ENCODE measurements at regions not wholly inside any gene's neighbourhood (a gene's known extent, or its start where the extent isn't known, plus 50 kb on each side); places are given as distances from the start of the nearest gene placed in this dataset.

GRCh38 chr5:89407054-89407453 is 524.1 kb upstream of the MEF2C start:
- POLR2A ChIA-PET = no interaction called here
- Histone ChIP-seq H3K79me2 (ENCODE audit: control insufficient read depth, insufficient read depth, low read length) (no peaks in the 10 kb centered on the region), H3K9me1 (replicated peaks; ENCODE audit: control insufficient read depth, extremely low read depth, insufficient read depth, low read length) (no peaks in the 10 kb centered on the region), H3K9me3 (replicated peaks; ENCODE audit: control insufficient read depth, insufficient read depth, low read length) (no peaks in the 10 kb centered on the region), H3K36me3 (ENCODE audit: control insufficient read depth in 2 of 2, extremely low read depth in 1 of 2, insufficient read depth in 2 of 2, low read length in 2 of 2) (no peaks in the 10 kb centered on the region), H3K4me1 (ENCODE audit: control insufficient read depth, extremely low read depth, insufficient read depth, low read length) (no peaks in the 10 kb centered on the region), H3K27me3 (ENCODE audit: control insufficient read depth in 2 of 2, insufficient read depth in 2 of 2, low read length in 2 of 2) (no peaks in the 10 kb centered on the region), H3K4me2 (ENCODE audit: insufficient read depth, low read length) (no peak overlapping the region), H3K9ac (replicated peaks; ENCODE audit: extremely low read depth, insufficient read depth, low read length) (no peak overlapping the region), H2AFZ (ENCODE audit: low read depth, low read length) (no peak overlapping the region), H4K20me1 (replicated peaks; ENCODE audit: control insufficient read depth, extremely low read depth, insufficient read depth, low read length) (no peaks in the 10 kb centered on the region), H3K27ac (ENCODE audit: insufficient read depth, low read depth, low read length) (no peak overlapping the region), H3K4me3 (replicated peaks in 1 of 3; ENCODE audit: insufficient read depth in 1 of 3, low read depth in 1 of 3, low read length in 3 of 3) (no peak overlapping the region)
- intact Hi-C loops (cut with micrococcal nuclease) (no loop called here), dilution Hi-C loops (cut with MboI; ENCODE audit: extremely low pct_ligation_motif_present, low sequenced_read_pairs) (no loop called here)
- TF ChIP-seq, protein P1, sequence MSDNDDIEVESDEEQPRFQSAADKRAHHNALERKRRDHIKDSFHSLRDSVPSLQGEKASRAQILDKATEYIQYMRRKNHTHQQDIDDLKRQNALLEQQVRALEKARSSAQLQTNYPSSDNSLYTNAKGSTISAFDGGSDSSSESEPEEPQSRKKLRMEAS (IDR thresholded peaks at IDR 0.05; ENCODE audit: insufficient read depth, insufficient read length) = no peak
- TF ChIP-seq GATA2 (IDR thresholded peaks at IDR 0.05; ENCODE audit: insufficient read depth, insufficient read length, low read depth, low read length) (no peak), POLR2A (IDR thresholded peaks at IDR 0.05; ENCODE audit: low read depth, low read length) (no peak), MYC (IDR thresholded peaks at IDR 0.05; ENCODE audit: low read depth, low read length) (no peak), JUN (IDR thresholded peaks at IDR 0.05; ENCODE audit: borderline replicate concordance, insufficient read depth, insufficient read length, low read depth) (no peak), FOS (IDR thresholded peaks at IDR 0.05; ENCODE audit: borderline replicate concordance, insufficient read depth, low read length) (no peak), POLR2AphosphoS5 (IDR thresholded peaks at IDR 0.05; ENCODE audit: insufficient read depth, low read depth, low read length) (no peak), EZH2 (IDR thresholded peaks at IDR 0.05; ENCODE audit: borderline replicate concordance, low read depth, low read length, severe bottlenecking) (no peak)
- TF ChIP-seq, protein P2, sequence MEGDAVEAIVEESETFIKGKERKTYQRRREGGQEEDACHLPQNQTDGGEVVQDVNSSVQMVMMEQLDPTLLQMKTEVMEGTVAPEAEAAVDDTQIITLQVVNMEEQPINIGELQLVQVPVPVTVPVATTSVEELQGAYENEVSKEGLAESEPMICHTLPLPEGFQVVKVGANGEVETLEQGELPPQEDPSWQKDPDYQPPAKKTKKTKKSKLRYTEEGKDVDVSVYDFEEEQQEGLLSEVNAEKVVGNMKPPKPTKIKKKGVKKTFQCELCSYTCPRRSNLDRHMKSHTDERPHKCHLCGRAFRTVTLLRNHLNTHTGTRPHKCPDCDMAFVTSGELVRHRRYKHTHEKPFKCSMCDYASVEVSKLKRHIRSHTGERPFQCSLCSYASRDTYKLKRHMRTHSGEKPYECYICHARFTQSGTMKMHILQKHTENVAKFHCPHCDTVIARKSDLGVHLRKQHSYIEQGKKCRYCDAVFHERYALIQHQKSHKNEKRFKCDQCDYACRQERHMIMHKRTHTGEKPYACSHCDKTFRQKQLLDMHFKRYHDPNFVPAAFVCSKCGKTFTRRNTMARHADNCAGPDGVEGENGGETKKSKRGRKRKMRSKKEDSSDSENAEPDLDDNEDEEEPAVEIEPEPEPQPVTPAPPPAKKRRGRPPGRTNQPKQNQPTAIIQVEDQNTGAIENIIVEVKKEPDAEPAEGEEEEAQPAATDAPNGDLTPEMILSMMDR (IDR thresholded peaks at IDR 0.05; ENCODE audit: extremely low read depth in 1 of 2, insufficient read depth in 1 of 2, low read depth in 1 of 2, low read length in 2 of 2) = no peak
- DNase-seq (ENCODE audit: low read depth, low spot score) = no peak
- CTCF ChIA-PET = no interaction called here
- no TSS peak for BruUV-seq (replicated peaks)
- FAIRE-seq = no peak

Measured in endothelial cell of umbilical vein (primary cell).